ENCODE measurements at regions not wholly inside any gene's neighbourhood (a gene's known extent, or its start where the extent isn't known, plus 50 kb on each side); places are given as distances from the start of the nearest gene placed in this dataset.

- H4K20me1 ChIP-seq (ENCODE audit: insufficient read depth, low read length): no peaks in the 10 kb centered on the region
- H3K9me3 ChIP-seq (ENCODE audit: low read length): no peaks in the 10 kb centered on the region
- H3K79me2 ChIP-seq (ENCODE audit: insufficient read depth, low read length): no peaks in the 10 kb centered on the region
- no peaks in the 10 kb centered on the region for H3K27me3 ChIP-seq (ENCODE audit: insufficient read depth, low read length)
- no peak overlapping the region for H3K4me2 ChIP-seq (ENCODE audit: low read length)
- no peaks in the 10 kb centered on the region for H3K4me1 ChIP-seq (ENCODE audit: insufficient read depth, low read length, severe bottlenecking)
- H3K9me2 ChIP-seq (ENCODE audit: low read depth, low read length): no peaks in the 10 kb centered on the region; the same call in 1 of the 2 replicates
- no peak overlapping the region for H3K4me3 ChIP-seq (ENCODE audit: low read depth, low read length, poor library complexity, severe bottlenecking)
- H3K27ac ChIP-seq (ENCODE audit: low read depth, low read length, poor library complexity, severe bottlenecking): no peak overlapping the region
- no peaks in the 10 kb centered on the region for H3F3A ChIP-seq (ENCODE audit: insufficient read depth, low read length)
- H2AFZ ChIP-seq (ENCODE audit: low read length): no peak overlapping the region
- H3K36me3 ChIP-seq (ENCODE audit: insufficient read depth, low read length): no peaks in the 10 kb centered on the region
- no peak for TF ChIP-seq CTCF (IDR thresholded peaks at IDR 0.05; ENCODE audit: low read length)
- no peak for TF ChIP-seq EZH2 (IDR thresholded peaks at IDR 0.05; ENCODE audit: borderline replicate concordance, low read length)
- no peak overlapping the region for H3K9ac ChIP-seq (ENCODE audit: low read length)
Measured at GRCh38 chr15:47139965-47140364, 577.3 kb upstream of the SEMA6D start.

- Histone ChIP-seq H3K9me2 (ENCODE audit: low read depth, low read length) (no peaks in the 10 kb centered on the region), H3K36me3 (ENCODE audit: insufficient read depth, low read length) (no peaks in the 10 kb centered on the region), H3K79me2 (ENCODE audit: insufficient read depth, low read length) (no peaks in the 10 kb centered on the region), H3K4me1 (ENCODE audit: insufficient read depth, low read length, severe bottlenecking) (no peaks in the 10 kb centered on the region), H3K4me2 (ENCODE audit: low read length) (no peak overlapping the region), H3K4me3 (ENCODE audit: low read depth, low read length, poor library complexity, severe bottlenecking) (no peak overlapping the region), H2AFZ (ENCODE audit: low read length) (no peak overlapping the region), H3K9me3 (ENCODE audit: low read length) (no peaks in the 10 kb centered on the region), H4K20me1 (ENCODE audit: insufficient read depth, low read length) (no peaks in the 10 kb centered on the region), H3K9ac (ENCODE audit: low read length) (no peak overlapping the region), H3K27ac (ENCODE audit: low read depth, low read length, poor library complexity, severe bottlenecking) (no peak overlapping the region), H3K27me3 (ENCODE audit: insufficient read depth, low read length) (no peaks in the 10 kb centered on the region), H3F3A (ENCODE audit: insufficient read depth, low read length) (no peaks in the 10 kb centered on the region)
- TF ChIP-seq EZH2 (IDR thresholded peaks at IDR 0.05; ENCODE audit: borderline replicate concordance, low read length) (no peak), CTCF (IDR thresholded peaks at IDR 0.05; ENCODE audit: low read length) (no peak)
Measured at GRCh38 chr15:47157827-47158226, 559.5 kb upstream of the SEMA6D start.

GRCh38 chr15:47158573-47158972 lies 558.7 kb upstream of the SEMA6D start:
- Histone ChIP-seq H3K27me3 (ENCODE audit: insufficient read depth, low read length) (no peaks in the 10 kb centered on the region), H3K9me2 (ENCODE audit: low read depth, low read length) (no peaks in the 10 kb centered on the region), H3K79me2 (ENCODE audit: insufficient read depth, low read length) (no peaks in the 10 kb centered on the region), H3K9me3 (ENCODE audit: low read length) (no peaks in the 10 kb centered on the region), H3K9ac (ENCODE audit: low read length) (no peak overlapping the region), H3K4me1 (ENCODE audit: insufficient read depth, low read length, severe bottlenecking) (no peaks in the 10 kb centered on the region), H3F3A (ENCODE audit: insufficient read depth, low read length) (no peaks in the 10 kb centered on the region), H3K27ac (ENCODE audit: low read depth, low read length, poor library complexity, severe bottlenecking) (no peak overlapping the region), H3K36me3 (ENCODE audit: insufficient read depth, low read length) (no peaks in the 10 kb centered on the region), H3K4me2 (ENCODE audit: low read length) (no peak overlapping the region), H3K4me3 (ENCODE audit: low read depth, low read length, poor library complexity, severe bottlenecking) (no peak overlapping the region), H4K20me1 (ENCODE audit: insufficient read depth, low read length) (no peaks in the 10 kb centered on the region), H2AFZ (ENCODE audit: low read length) (no peak overlapping the region)
- TF ChIP-seq EZH2 (IDR thresholded peaks at IDR 0.05; ENCODE audit: borderline replicate concordance, low read length) (no peak), CTCF (IDR thresholded peaks at IDR 0.05; ENCODE audit: low read length) (no peak)
